AG10803 (cell line): ENCODE measurements at regions not wholly inside any gene's neighbourhood (a gene's known extent, or its start where the extent isn't known, plus 50 kb on each side); places are given as distances from the start of the nearest gene placed in this dataset.
A peak's percentile ranks its signal among the peaks of the same experiment; 100 is the strongest.
"Not testable (repeated sequence)": the region's sequence is repeated elsewhere in the genome, so short reads cannot be mapped to it uniquely, and the experiment has no call there.

Source experiments
- DNase-seq: peaks from one replicate; pipeline ENCODE4 v3.0.0; 2010; ENCODE audit warnings: low read depth
- H3K4me3 ChIP-seq: 2 replicates; pipeline ENCODE4 v1.5.1; 2011; ENCODE audit warnings: mild to moderate bottlenecking, low read length, control low read depth
- TF ChIP-seq, protein P1 (sequence below): conservative IDR thresholded peaks from 2 replicates; pipeline ENCODE4 v1.5.1; 2011; ENCODE audit warnings: mild to moderate bottlenecking, low read length, control low read depth, inconsistent platforms

DNA sequence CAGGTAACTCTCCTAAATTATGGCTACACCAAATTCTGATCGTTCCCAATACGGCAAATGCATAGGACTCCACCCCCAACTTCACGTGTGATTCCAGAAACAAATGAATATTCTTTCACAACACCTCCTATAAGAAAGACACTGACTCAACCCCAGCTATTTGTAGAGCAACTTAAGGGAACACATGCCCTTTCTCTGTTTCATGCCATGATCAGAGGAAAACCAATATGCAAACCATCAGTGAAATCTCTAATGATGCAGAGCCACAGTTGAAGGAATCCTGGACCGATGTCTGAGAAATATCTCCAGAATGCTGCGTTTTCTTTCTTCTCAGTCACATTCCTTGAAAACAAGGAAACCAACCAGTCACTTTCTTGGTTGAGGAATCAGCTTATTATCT lies 164.2 kb upstream of the PTBP2 start:
- no peak overlapping the region for H3K4me3 ChIP-seq
- peak; percentile 91 for DNase-seq

DNA sequence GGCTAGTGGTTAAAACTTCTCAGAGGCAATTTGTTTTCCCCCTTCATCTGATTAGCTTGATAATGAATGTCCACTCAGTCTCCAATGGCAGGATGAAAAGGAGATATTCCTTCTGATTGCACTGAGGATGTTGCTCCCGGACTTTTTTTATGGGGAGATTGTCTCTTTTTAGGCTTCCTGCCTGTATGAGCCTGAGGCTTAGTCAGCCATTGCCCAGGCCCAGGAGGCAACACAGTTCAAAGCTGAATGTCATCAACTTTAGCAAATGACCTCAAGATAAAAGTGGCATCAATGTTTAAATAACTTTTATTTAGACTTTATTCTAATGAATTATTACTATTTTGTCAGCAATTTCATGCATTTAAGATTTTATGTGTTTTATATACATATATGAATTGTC lies 162.9 kb upstream of the PTBP2 start:
- TF ChIP-seq, protein P1, sequence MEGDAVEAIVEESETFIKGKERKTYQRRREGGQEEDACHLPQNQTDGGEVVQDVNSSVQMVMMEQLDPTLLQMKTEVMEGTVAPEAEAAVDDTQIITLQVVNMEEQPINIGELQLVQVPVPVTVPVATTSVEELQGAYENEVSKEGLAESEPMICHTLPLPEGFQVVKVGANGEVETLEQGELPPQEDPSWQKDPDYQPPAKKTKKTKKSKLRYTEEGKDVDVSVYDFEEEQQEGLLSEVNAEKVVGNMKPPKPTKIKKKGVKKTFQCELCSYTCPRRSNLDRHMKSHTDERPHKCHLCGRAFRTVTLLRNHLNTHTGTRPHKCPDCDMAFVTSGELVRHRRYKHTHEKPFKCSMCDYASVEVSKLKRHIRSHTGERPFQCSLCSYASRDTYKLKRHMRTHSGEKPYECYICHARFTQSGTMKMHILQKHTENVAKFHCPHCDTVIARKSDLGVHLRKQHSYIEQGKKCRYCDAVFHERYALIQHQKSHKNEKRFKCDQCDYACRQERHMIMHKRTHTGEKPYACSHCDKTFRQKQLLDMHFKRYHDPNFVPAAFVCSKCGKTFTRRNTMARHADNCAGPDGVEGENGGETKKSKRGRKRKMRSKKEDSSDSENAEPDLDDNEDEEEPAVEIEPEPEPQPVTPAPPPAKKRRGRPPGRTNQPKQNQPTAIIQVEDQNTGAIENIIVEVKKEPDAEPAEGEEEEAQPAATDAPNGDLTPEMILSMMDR, result no peak
- H3K4me3 ChIP-seq, result no peak overlapping the region

More for the DNA sequence above, 164.2 kb upstream of the PTBP2 start:
- TF ChIP-seq, protein P1, result no peak

DNA sequence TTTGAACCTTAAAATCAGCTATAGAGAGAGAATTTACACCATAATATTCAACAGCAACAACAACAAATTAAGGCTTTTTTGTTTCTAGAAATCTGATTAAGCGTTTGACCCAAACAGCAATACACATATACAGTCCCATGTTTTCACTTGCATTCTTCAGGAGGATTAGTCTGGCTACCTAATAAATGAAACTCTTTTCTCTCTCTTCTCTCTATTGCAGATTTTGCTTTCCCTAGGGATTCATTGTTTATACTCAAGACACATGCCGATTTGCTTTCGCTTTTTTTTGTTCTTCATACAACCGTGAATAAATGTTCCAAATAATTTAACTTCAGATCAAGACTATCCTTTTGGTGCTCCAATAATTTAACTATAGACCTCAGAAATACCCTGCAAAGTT lies 162.4 kb upstream of the PTBP2 start:
- peak; percentile 24 for DNase-seq

More for the DNA sequence above, 162.9 kb upstream of the PTBP2 start:
- no peak for DNase-seq

DNA sequence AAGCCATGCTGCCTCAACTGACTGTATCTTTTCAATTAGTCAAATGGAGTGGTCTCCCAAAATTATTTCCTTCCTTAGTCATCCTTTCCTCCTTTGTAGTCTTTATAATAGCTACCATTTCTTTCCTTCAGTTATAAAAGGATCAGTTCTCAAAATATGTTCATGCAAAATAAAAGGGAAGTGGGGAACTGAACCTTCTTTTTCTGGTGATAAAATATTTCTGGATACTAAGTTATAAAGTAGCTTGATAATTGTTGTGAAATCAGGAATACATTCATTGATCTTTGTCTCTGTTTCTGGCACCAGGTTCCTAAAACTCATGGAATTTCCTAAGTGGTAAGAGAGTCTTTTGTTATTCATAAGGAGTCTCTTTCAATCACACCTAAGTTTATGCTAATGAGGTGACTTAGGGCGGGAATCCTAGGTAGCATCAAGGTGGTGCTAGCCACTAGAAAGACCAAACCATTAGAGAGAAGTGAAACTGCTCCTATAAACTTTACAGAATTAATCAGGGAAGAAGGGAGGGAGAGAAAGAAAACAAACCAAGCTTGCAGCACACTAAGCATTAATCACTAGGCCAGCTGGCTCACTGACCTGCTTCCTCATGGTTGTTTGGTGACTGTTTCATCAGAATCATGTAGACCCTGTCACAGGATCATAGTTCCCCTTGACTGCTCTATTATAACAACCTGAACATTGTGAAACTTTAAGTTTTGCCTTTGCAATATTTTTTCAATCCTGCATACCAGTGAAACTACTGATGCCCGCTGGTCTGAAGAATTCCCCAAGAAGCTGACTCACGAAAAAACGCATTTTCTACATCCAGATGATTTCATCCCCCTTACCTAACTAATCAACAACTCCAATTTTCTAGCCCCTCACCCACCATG lies 161.6 kb upstream of the PTBP2 start:
- H3K4me3 ChIP-seq, result peak overlapping the region; percentile 18; the same call in 1 of the 2 replicates
- TF ChIP-seq, protein P1, result no peak
- DNase-seq, result peak; percentile 98

More for the DNA sequence above, 162.4 kb upstream of the PTBP2 start:
- H3K4me3 ChIP-seq, result no peak overlapping the region
- TF ChIP-seq, protein P1, result no peak

DNA sequence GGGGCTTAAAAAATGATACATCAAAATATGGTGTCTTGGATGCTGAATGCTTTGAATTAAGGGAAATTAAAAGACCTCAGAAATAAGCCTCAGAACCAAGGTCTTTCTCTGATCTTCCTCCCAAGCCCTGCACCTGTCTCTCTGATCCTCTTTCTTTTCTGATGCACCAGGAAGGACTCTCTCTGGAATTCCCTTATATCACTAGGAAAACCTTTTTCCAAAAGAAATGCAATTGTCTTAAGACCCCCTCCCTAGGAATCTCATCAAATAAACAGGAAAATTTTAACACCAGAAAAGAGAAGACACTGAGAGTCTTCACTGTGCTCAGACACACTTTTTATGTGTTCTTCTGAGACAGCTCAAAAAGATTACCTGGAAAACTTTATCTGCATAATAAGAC lies 159.5 kb upstream of the PTBP2 start:
- TF ChIP-seq, protein P1, result no peak
- no peak for DNase-seq
- H3K4me3 ChIP-seq, result no peak overlapping the region

DNA sequence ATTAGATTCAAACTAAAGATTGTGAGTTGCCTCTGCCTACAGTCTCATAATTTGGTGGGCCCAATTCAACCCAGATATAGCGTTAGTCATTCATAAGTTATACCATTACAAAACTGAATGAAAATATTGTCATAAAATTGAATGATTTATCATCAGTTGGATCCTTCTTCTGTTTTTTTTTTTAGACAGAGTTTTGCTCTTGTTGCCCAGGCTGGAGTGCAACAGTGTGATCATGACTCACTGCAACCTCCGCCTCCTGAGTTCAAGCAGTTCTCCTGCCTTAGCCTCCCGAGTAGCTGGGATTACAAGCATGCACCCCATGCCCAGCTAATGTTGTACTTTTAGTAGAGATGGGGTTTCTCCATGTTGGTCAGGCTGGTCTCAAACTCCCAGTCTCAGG lies 157.2 kb upstream of the PTBP2 start:
- not testable (repeated sequence) for DNase-seq, H3K4me3 ChIP-seq

DNA sequence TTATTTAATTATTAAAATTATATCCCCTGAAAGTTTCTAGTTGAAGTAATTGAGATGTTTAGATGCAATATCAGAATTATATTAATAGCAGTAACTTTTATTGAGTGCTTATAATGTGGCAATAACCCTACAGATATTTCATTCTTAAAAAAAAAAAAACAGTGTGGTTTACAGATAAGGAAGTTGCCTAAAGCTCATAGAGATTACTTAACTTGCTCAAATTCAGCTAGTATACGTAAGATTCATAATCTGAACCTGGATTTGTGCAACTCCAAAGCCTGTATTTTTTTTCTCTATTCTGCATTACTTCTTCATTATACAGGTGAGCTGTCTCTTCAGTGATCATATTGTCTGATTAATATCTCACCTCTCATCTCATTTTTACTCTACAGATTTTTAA lies 156.0 kb upstream of the PTBP2 start:
- no peak overlapping the region for H3K4me3 ChIP-seq
- TF ChIP-seq, protein P1, result no peak
- no peak for DNase-seq
